Activated naive CD4-positive, alpha-beta T cell treated with anti-CD3 and anti-CD28 coated beads for 36 hours (primary cell): ENCODE measurements at regions not wholly inside any gene's neighbourhood (a gene's known extent, or its start where the extent isn't known, plus 50 kb on each side); places are given as distances from the start of the nearest gene placed in this dataset.

ENCODE experiments used
- CTCF ChIA-PET: fragments of 350-600 bp; sonication (Branson Sonifier 250); formaldehyde crosslinking; loops from one replicate; lab custom pipeline; 2021; ENCODE audit warnings: antibody characterized with exemption; lab: Charles Lee
- DNase-seq: peaks from one replicate; pipeline ENCODE4 v3.0.0-alpha.2; 2020
- H3K27ac Mint-ChIP-seq: one replicate; pipeline ENCODE4 v1.8.0; 2021; ENCODE audit warnings: mild to moderate bottlenecking, mixed read lengths
- H3K27me3 Mint-ChIP-seq: one replicate; pipeline ENCODE4 v1.8.0; 2021; ENCODE audit warnings: low read depth, mixed read lengths
- H3K36me3 Mint-ChIP-seq: one replicate; pipeline ENCODE4 v1.8.0; 2021; ENCODE audit warnings: low read depth, mixed read lengths
- H3K4me1 Mint-ChIP-seq: one replicate; pipeline ENCODE4 v1.8.0; 2021; ENCODE audit warnings: low read depth, mixed read lengths
- H3K4me3 Mint-ChIP-seq: one replicate; pipeline ENCODE4 v1.8.0; 2021; ENCODE audit warnings: mild to moderate bottlenecking, moderate library complexity, mixed read lengths
- H3K9me3 Mint-ChIP-seq: one replicate; pipeline ENCODE4 v1.8.0; 2021; ENCODE audit warnings: mixed read lengths
- intact Hi-C: fragments of 100-400 bp; cut with micrococcal nuclease; formaldehyde crosslinking; loops from one replicate; pipeline ENCODE4 v1.15.1; 2023

DNA sequence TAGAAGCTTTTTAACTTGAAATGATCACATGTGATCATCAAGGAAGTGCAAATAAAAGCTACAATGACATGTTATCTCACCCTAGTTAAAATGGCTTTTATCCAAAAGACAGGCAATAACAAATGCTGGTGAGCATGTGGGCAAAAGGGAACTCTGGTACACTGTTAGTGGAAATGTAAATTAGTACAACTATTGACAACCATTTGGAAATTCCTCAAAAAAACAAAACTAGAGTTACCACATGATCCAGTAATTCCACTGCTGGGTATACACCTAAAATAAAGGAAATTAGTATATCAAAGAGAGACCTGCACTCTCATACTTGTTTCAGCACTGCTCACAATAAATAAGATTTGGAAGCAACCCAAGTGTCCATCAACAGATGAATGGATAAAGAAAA, 108.7 kb downstream of the HTR1B start:
- H3K9me3 Mint-ChIP-seq, result peaks cover 2% of the 10 kb centered on the region
- no peak for DNase-seq
- H3K4me1 Mint-ChIP-seq, result no peaks in the 10 kb centered on the region
- H3K4me3 Mint-ChIP-seq, result no peak overlapping the region
- no peaks in the 10 kb centered on the region for H3K27me3 Mint-ChIP-seq
- intact Hi-C loops, result no loop called here
- H3K36me3 Mint-ChIP-seq, result no peaks in the 10 kb centered on the region
- CTCF ChIA-PET, result no interaction called here
- H3K27ac Mint-ChIP-seq, result no peak overlapping the region

DNA sequence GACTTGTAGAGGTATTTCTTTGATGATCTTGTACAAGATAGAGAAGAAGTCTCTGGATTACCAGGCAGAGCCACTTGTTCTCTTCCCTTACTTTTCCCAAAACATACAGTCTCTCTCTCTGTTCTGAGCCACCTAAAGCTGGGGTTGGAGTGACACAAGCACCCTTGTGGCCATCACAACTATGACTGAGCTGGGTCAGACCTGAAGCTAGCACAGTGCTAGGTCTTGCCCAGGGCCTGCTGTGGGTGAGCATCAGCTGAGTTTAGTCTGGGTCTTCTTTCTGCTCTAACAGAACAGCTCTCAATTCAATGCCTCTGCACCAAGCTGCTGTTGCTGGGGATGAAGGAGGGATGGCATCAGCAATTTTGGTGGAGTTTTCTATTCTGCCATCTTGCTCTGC, 110.2 kb downstream of the HTR1B start:
- Mint-ChIP-seq H3K36me3 (no peaks in the 10 kb centered on the region), H3K9me3 (no peaks in the 10 kb centered on the region), H3K4me3 (no peak overlapping the region), H3K27ac (no peak overlapping the region), H3K27me3 (no peaks in the 10 kb centered on the region), H3K4me1 (no peaks in the 10 kb centered on the region)
- no peak for DNase-seq
- intact Hi-C loops, result no loop called here
- CTCF ChIA-PET, result no interaction called here

DNA sequence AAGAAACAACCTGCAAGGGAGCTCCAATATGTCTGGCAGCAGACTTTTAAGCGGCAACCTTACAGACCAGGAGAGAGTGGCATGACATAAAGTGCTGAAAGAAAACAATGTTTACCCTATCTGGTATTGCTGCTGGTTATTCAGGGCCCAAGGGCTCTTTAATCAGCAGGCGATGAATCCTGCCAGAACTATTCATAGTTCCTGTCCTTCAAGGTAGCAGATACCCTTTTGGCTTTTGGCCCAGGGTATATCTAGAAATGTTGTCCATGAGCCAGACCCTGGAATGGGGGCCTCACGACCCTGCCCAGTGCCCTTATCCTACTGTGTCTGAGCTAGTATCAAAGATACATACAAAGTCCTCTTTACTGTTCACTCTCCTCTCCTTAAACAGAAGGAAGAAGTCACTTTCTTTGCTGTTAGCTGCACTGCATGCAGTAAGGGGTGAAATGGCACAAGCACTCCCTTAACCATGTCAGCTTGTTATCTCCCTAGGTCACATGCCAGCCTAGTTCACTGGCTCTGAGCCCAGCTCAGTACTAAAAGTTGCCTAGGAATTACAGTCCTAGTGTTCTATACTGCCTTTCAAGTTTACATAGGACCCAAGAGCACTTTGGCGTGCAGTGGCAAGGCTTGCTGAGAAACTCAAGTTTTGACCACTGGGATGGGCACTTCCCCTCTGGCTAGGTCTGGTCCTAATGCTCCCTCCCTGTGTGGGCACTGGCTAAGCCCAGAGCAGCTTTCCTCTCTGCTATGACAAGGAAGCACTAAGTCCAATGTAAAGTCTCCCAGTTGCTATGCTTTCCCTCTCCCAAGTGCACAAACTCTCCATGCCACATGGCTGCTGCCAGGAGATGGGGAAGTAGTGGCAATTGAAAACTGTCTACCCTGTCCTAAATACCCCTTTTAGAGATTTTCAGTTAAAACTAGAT, 122.0 kb downstream of the HTR1B start:
- Mint-ChIP-seq H3K9me3 (peaks cover 2% of the 10 kb centered on the region), H3K4me3 (no peak overlapping the region), H3K27ac (no peak overlapping the region), H3K36me3 (no peaks in the 10 kb centered on the region), H3K27me3 (no peaks in the 10 kb centered on the region), H3K4me1 (no peaks in the 10 kb centered on the region)
- DNase-seq, result no peak
- CTCF ChIA-PET, result no interaction called here
- intact Hi-C loops, result no loop called here

DNA sequence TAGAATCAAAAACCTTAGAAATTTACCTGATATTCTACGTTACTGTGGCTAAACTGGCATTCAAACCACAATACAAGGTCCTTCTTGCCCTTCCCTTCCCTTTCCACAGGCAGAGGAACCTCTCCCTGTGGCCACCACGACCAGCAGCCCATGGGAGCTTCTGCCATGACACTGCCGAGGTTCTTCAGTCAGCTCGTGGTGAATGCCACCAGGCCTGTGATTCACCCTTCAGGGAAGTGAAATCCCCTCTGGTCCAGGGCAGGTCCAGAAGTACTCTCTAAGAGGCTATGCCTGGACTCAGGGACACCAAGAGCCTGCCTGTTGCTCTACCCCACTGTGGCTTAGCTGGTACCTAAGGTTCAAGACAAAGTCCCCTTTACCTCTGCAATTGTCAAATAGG, 123.0 kb downstream of the HTR1B start:
- Mint-ChIP-seq H3K36me3 (no peaks in the 10 kb centered on the region), H3K9me3 (peaks cover 3% of the 10 kb centered on the region), H3K27me3 (no peaks in the 10 kb centered on the region), H3K4me1 (no peaks in the 10 kb centered on the region), H3K4me3 (no peak overlapping the region), H3K27ac (no peak overlapping the region)
- intact Hi-C loops, result no loop called here
- CTCF ChIA-PET, result interaction anchor here (0.6 kb wide), 1 partner anchor 233 kb away, joined by 4 read pairs; no protein-coding TSS in a partner anchor
- DNase-seq, result no peak

DNA sequence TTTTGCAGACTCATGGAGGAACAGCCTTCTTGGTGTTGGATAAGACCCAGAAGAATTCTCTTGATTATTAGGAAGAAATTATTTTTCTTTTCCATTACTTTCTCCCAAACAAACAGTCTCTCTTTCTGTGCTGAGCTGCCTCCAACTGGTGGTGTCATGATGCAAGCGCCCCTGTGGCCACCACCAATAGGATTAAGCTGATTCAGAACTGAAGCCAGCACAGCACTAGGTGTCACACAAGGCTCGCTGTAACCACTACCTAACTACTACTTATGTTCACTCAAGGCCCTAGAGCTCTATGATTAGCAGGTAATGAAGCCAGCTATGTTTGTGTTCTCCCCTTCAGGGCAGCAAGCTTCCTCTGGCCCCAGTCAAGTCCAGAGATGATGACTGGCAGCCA, 123.4 kb downstream of the HTR1B start:
- no peak overlapping the region for H3K27ac Mint-ChIP-seq
- CTCF ChIA-PET, result interaction anchor here (0.6 kb wide), 1 partner anchor 233 kb away, joined by 4 read pairs; no protein-coding TSS in a partner anchor
- no peaks in the 10 kb centered on the region for H3K36me3 Mint-ChIP-seq
- no peaks in the 10 kb centered on the region for H3K27me3 Mint-ChIP-seq
- intact Hi-C loops, result no loop called here
- DNase-seq, result no peak
- peaks cover 5% of the 10 kb centered on the region for H3K9me3 Mint-ChIP-seq
- no peak overlapping the region for H3K4me3 Mint-ChIP-seq
- H3K4me1 Mint-ChIP-seq, result no peaks in the 10 kb centered on the region

DNA sequence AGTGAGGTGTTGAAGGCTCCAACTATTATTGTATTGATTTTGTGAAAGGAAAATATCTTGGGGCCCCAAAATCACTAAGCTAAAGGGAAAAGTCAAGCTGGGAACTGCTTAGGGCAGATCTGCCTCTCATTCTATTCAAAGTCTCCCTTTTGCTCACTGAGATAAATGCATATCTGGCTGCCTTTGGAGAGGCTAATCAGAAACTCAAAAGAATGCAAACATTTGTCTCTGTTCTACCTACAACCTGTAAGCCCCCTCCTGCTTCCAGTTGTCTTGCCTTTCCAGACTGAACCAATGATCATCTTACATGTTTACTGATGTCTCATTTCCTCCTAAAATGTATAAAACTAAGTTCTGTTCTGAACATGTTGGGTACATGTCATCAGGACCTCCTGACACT, 125.9 kb downstream of the HTR1B start:
- intact Hi-C loops, result no loop called here
- Mint-ChIP-seq H3K27me3 (no peaks in the 10 kb centered on the region), H3K4me1 (no peaks in the 10 kb centered on the region), H3K27ac (no peak overlapping the region), H3K36me3 (no peaks in the 10 kb centered on the region), H3K9me3 (peaks cover 9% of the 10 kb centered on the region), H3K4me3 (no peak overlapping the region)
- DNase-seq, result no peak
- CTCF ChIA-PET, result no interaction called here

DNA sequence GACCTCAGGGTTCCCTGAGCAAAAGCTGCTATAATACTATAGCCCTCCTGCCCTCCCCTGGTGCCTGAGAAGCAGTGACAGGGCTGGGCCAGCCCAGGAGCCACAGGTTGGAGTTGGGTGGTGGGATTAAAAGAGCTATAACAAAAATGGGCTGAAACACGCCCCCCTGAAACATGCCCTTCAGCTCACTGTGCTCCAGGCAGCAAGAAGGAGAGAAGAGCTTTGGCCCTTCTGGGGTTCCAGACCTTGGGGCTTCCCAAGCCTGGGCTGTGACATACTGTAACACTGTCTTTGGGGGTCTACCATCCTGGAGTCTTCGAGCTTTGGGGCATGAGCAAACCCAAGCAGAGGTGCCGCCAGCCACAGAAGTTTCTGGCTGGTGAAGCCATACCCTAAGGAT, 129.2 kb downstream of the HTR1B start:
- H3K36me3 Mint-ChIP-seq, result no peaks in the 10 kb centered on the region
- H3K4me3 Mint-ChIP-seq, result no peak overlapping the region
- intact Hi-C loops, result no loop called here
- no peak for DNase-seq
- CTCF ChIA-PET, result no interaction called here
- H3K27me3 Mint-ChIP-seq, result no peaks in the 10 kb centered on the region
- H3K4me1 Mint-ChIP-seq, result no peaks in the 10 kb centered on the region
- H3K27ac Mint-ChIP-seq, result no peak overlapping the region
- peaks cover 9% of the 10 kb centered on the region for H3K9me3 Mint-ChIP-seq

DNA sequence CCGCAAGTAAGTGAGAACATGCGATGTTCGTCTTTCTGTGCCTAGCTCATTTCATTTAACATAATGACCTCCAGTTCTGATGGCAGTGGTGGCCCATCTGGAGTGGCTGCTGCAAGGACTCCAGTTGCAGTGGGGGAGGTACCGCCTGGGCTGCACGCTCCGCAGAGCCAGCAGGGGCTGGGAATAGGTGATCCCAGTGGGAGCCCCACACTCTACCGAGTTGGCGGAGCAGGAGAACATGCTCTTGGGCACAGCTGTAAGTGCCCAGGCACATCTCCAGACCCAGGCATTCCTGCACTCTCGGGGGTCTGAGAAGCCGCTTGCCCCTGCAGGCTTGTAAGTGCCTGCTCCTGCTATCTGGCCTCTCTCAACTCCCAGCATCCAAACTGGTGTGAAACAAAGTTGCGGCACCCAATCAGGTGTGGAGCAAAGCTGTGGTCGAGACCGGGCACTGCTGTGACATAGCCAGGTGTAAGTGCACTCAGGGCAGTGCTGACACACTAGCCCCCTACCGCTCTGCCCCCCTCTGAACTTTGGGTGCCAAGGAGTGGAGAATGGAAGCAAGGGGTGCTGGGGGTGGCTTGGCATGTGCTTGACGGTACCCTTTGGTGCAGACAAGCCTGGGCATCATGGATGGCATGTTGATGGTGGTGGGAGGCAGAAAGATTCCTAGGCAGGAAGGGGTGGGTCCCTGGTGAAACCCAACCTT, 130.2 kb downstream of the HTR1B start:
- Mint-ChIP-seq H3K4me3 (no peak overlapping the region), H3K4me1 (no peaks in the 10 kb centered on the region), H3K27ac (no peak overlapping the region), H3K9me3 (peaks cover 9% of the 10 kb centered on the region), H3K36me3 (no peaks in the 10 kb centered on the region), H3K27me3 (no peaks in the 10 kb centered on the region)
- CTCF ChIA-PET, result no interaction called here
- intact Hi-C loops, result no loop called here
- no peak for DNase-seq

DNA sequence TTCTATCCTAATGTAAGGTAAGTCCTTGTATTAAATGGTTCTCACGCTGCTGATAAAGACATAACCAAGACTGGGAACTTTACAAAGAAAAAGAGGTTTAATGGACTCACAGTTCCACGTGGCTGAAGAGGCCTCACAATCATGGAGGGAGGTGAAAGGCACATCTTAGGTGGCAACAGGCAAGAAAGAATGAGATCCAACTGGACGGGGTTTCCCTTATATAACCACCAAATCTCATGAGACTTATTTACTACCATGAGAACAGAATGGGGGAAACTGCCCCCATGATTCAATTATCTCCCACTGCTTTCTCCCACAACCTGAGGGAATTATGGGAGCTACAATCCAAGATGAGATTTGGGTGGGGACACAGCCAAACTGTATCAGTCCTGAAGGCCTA, 136.6 kb downstream of the HTR1B start:
- intact Hi-C loops, result no loop called here
- Mint-ChIP-seq H3K4me3 (no peak overlapping the region), H3K36me3 (no peaks in the 10 kb centered on the region), H3K27ac (no peak overlapping the region), H3K9me3 (peaks cover 5% of the 10 kb centered on the region), H3K27me3 (no peaks in the 10 kb centered on the region), H3K4me1 (no peaks in the 10 kb centered on the region)
- DNase-seq, result no peak
- CTCF ChIA-PET, result no interaction called here

DNA sequence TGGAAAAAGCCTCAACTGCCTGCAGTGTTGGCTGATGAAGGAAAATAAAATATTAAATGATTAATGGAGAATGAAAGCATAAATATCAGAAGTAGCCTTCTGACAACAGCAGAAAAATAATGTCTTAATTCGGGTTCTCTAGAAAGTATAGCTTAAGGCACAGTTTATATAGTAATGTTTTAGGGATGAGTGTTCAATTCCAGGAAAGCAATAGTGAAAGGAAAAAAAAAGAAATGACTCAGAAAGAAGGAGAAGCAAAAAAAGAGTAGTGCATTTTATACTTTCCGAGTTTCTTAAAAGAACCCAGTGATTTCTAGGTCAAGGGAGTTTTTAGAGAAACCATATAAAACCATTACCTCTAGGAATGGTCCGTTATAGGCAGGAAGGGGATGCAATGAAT, 137.3 kb downstream of the HTR1B start:
- Mint-ChIP-seq H3K27me3 (no peaks in the 10 kb centered on the region), H3K4me1 (no peaks in the 10 kb centered on the region), H3K36me3 (no peaks in the 10 kb centered on the region), H3K9me3 (peaks cover 7% of the 10 kb centered on the region), H3K4me3 (no peak overlapping the region), H3K27ac (no peak overlapping the region)
- CTCF ChIA-PET, result no interaction called here
- DNase-seq, result no peak
- intact Hi-C loops, result no loop called here

DNA sequence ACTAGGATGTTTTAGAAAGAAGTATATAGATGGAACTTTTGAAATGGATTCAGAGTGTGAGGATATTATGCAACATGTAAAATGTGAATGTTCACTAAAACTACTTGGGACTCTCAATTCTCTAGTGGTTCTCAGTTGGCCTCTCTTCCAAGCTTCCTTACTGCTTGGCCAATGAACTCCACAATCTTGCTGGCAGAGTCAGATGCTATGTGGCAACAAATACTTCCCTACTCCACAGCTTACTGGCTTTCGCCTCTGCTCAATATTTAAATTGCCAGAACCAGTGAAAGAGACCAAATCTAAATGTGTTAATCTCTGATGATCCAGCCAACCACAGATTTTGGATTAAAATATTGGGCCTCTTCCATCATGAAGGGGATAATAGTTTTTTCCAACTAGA, 138.4 kb downstream of the HTR1B start:
- Mint-ChIP-seq H3K27ac (no peak overlapping the region), H3K36me3 (no peaks in the 10 kb centered on the region), H3K4me1 (no peaks in the 10 kb centered on the region), H3K9me3 (peaks cover 7% of the 10 kb centered on the region), H3K27me3 (no peaks in the 10 kb centered on the region), H3K4me3 (no peak overlapping the region)
- CTCF ChIA-PET, result no interaction called here
- intact Hi-C loops, result no loop called here
- DNase-seq, result no peak

DNA sequence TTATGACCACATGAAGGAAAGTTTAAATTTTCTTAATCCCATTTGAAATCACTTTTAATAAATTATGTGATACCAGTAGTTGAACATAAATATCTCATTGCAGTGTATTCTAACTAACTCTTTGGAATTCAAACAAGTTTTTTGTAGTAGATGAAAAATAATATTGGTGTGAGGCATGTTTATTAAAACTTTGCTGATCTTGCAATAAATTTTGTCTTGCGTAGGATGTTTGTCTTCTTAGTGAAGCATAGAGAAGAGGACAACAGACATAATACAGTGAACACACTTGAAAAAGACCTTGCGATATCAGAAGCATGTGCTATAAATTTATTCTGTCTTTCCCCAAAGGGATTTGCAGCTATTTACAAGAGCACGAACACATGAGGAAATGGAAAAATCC, 140.7 kb downstream of the HTR1B start:
- no peak overlapping the region for H3K27ac Mint-ChIP-seq
- intact Hi-C loops, result no loop called here
- no peaks in the 10 kb centered on the region for H3K36me3 Mint-ChIP-seq
- H3K4me1 Mint-ChIP-seq, result no peaks in the 10 kb centered on the region
- H3K9me3 Mint-ChIP-seq, result peaks cover 7% of the 10 kb centered on the region
- CTCF ChIA-PET, result no interaction called here
- H3K27me3 Mint-ChIP-seq, result no peaks in the 10 kb centered on the region
- no peak for DNase-seq
- no peak overlapping the region for H3K4me3 Mint-ChIP-seq

DNA sequence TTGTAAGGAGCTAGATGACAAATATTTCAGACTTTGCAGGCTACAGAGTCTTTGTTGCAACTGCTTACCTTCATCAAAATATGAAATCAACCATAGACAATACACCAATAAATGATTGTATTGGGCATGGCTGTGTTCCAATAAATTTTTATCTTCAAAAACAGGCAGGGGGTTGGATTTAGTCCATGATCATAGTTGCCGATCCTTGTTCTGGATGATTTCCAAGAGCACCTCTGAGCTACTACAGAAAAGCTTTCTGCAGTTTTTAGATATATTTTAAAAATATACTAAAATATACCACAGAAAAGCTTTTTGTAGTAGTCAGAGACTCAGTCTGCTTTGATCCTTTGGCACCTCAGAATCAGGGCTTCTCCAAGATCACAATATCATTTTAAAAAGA, 145.0 kb downstream of the HTR1B start:
- intact Hi-C loops, result no loop called here
- H3K9me3 Mint-ChIP-seq, result peaks cover 2% of the 10 kb centered on the region
- H3K4me3 Mint-ChIP-seq, result no peak overlapping the region
- H3K27ac Mint-ChIP-seq, result no peak overlapping the region
- CTCF ChIA-PET, result no interaction called here
- no peaks in the 10 kb centered on the region for H3K27me3 Mint-ChIP-seq
- no peak for DNase-seq
- no peaks in the 10 kb centered on the region for H3K36me3 Mint-ChIP-seq
- H3K4me1 Mint-ChIP-seq, result no peaks in the 10 kb centered on the region
